ENCODE measurements at regions not wholly inside any gene's neighbourhood (a gene's known extent, or its start where the extent isn't known, plus 50 kb on each side); places are given as distances from the start of the nearest gene placed in this dataset.

DNA sequence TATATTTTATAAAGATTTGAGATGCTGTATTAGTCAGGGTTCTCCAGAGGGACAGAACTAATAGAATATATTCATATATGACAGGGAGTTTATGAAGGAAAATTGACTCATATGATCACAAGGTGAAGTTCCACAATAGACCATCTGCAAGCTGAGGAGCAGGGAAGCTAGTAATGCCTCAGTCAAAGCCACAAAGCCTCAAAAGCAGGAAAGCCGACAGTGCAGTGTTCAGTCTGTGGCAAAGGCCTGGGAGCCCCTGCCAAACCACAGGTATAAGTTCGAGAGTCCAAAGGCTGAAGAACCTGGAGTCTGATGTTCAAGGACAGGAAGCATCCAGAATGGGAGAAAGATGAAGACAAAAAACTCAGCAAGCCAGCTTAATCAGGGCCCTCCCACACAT is 382.2 kb downstream of the LRRC70 start:
- TF ChIP-seq EP300 (IDR thresholded peaks at IDR 0.05; ENCODE audit: borderline replicate concordance) (no peak), REST (IDR thresholded peaks at IDR 0.05; ENCODE audit: low read depth) (no peak), NFIC (IDR thresholded peaks at IDR 0.05) (no peak), FOXM1 (IDR thresholded peaks at IDR 0.05; ENCODE audit: borderline replicate concordance, low read depth) (no peak)
